Neural progenitor cell (in vitro differentiated cells): ENCODE measurements at regions not wholly inside any gene's neighbourhood (a gene's known extent, or its start where the extent isn't known, plus 50 kb on each side); places are given as distances from the start of the nearest gene placed in this dataset.
A peak's percentile ranks its signal among the peaks of the same experiment; 100 is the strongest.

Experiments used
- DNase-seq: peaks from one replicate; pipeline ENCODE4 v3.0.0-alpha.2; 2016; ENCODE audit warnings: low spot score
- H2AFZ ChIP-seq: fragments of 200-600 bp; sonication (generic); replicated peaks from 2 replicates; pipeline ENCODE4 v1.6.1; 2016; ENCODE audit warnings: antibody characterized with exemption
- H3F3A ChIP-seq: fragments of 200-600 bp; sonication (generic); 2 replicates; pipeline ENCODE4 v1.6.1; 2016; ENCODE audit warnings: antibody characterized with exemption, low read depth
- H3K27ac ChIP-seq: fragments of 200-600 bp; sonication (generic); 2 replicates; pipeline ENCODE4 v1.5.1; 2016; ENCODE audit warnings: mild to moderate bottlenecking
- H3K27me3 ChIP-seq: fragments of 200-600 bp; sonication (generic); 2 replicates; pipeline ENCODE4 v1.6.1; 2016; ENCODE audit warnings: mild to moderate bottlenecking, moderate library complexity
- H3K36me3 ChIP-seq: fragments of 200-600 bp; sonication (generic); 2 replicates; pipeline ENCODE4 v1.5.1; 2016
- H3K4me1 ChIP-seq: fragments of 200-600 bp; sonication (generic); 2 replicates; pipeline ENCODE4 v1.6.1; 2016; ENCODE audit warnings: mixed run types
- H3K4me2 ChIP-seq: fragments of 200-600 bp; sonication (generic); 2 replicates; pipeline ENCODE4 v1.6.1; 2016
- H3K4me3 ChIP-seq: fragments of 200-600 bp; sonication (generic); 2 replicates; pipeline ENCODE4 v1.5.1; 2016
- H3K79me2 ChIP-seq: fragments of 200-600 bp; sonication (generic); 2 replicates; pipeline ENCODE4 v1.6.1; 2016; ENCODE audit warnings: low read depth
- H3K9ac ChIP-seq: fragments of 200-600 bp; sonication (generic); 2 replicates; pipeline ENCODE4 v1.6.1; 2016
- H3K9me3 ChIP-seq: fragments of 200-600 bp; sonication (generic); 2 replicates; pipeline ENCODE4 v1.5.1; 2016; ENCODE audit warnings: low read depth
- H4K20me1 ChIP-seq: fragments of 200-600 bp; sonication (generic); 2 replicates; pipeline ENCODE4 v1.6.1; 2016; ENCODE audit warnings: low read depth
- H3K27ac Mint-ChIP-seq: 3 replicates; pipeline ENCODE4 v1.8.0; 2021; ENCODE audit warnings: mixed read lengths
- H3K27me3 Mint-ChIP-seq: 2 replicates; pipeline ENCODE4 v1.8.0; 2022; ENCODE audit warnings: low read depth, mild to moderate bottlenecking, inconsistent platforms, moderate library complexity, mixed read lengths; ENCODE audit not compliant: insufficient read depth
- H3K36me3 Mint-ChIP-seq: 3 replicates; pipeline ENCODE4 v1.8.0; 2021; ENCODE audit warnings: mixed read lengths
- H3K4me1 Mint-ChIP-seq: 3 replicates; pipeline ENCODE4 v1.8.0; 2021; ENCODE audit warnings: mixed read lengths
- H3K4me3 Mint-ChIP-seq: 3 replicates; pipeline ENCODE4 v1.8.0; 2021; ENCODE audit warnings: mild to moderate bottlenecking, moderate library complexity, mixed read lengths
- H3K9me3 Mint-ChIP-seq: 3 replicates; pipeline ENCODE4 v1.8.0; 2020; ENCODE audit warnings: mixed read lengths
- CTCF ChIP-seq: fragments of 200-600 bp; sonication (generic); IDR thresholded peaks from 2 replicates; pipeline ENCODE4 v1.5.1; 2017; ENCODE audit warnings: antibody characterized with exemption, mild to moderate bottlenecking
- EZH2 ChIP-seq: fragments of 200-600 bp; sonication (generic); IDR thresholded peaks from 2 replicates; pipeline ENCODE4 v1.6.1; 2017; ENCODE audit warnings: antibody characterized with exemption, mild to moderate bottlenecking, moderate library complexity
- EZH2phosphoT487 ChIP-seq: fragments of 200-600 bp; sonication (generic); IDR thresholded peaks from 2 replicates; pipeline ENCODE4 v1.6.1; 2017; ENCODE audit warnings: antibody characterized with exemption

- Histone ChIP-seq H3K4me1 (peaks cover 18% of the 10 kb centered on the region), H2AFZ (no peak overlapping the region), H3K9ac (no peak overlapping the region), H3K36me3 (no peaks in the 10 kb centered on the region), H3K27me3 (no peaks in the 10 kb centered on the region), H3K4me2 (peak overlapping the region; percentile 22), H3K4me3 (no peak overlapping the region), H3F3A (peaks cover 13% of the 10 kb centered on the region), H4K20me1 (no peaks in the 10 kb centered on the region), H3K27ac (no peak overlapping the region), H3K9me3 (peaks cover 8% of the 10 kb centered on the region), H3K79me2 (no peaks in the 10 kb centered on the region)
- TF ChIP-seq EZH2 (no peak), CTCF (no peak), EZH2phosphoT487 (no peak)
- H3K27ac Mint-ChIP-seq: no peak overlapping the region
- peaks cover 14% of the 10 kb centered on the region for H3K27me3 Mint-ChIP-seq
- DNase-seq: peak; percentile 71
- peaks cover 29% of the 10 kb centered on the region for H3K4me1 Mint-ChIP-seq
- peaks cover 17% of the 10 kb centered on the region for H3K9me3 Mint-ChIP-seq
- H3K4me3 Mint-ChIP-seq: no peak overlapping the region
- no peaks in the 10 kb centered on the region for H3K36me3 Mint-ChIP-seq
These were observed 599.4 kb upstream of the CDH5 start for GRCh38 chr16:65767125-65767524.

- H3K4me3 ChIP-seq: no peak overlapping the region
- DNase-seq: no peak
- no peaks in the 10 kb centered on the region for H4K20me1 ChIP-seq
- H3K9ac ChIP-seq: no peak overlapping the region
- H3K27ac Mint-ChIP-seq: no peak overlapping the region
- H3K27me3 ChIP-seq: no peaks in the 10 kb centered on the region
- no peak overlapping the region for H3K4me3 Mint-ChIP-seq
- H3K27me3 Mint-ChIP-seq: no peaks in the 10 kb centered on the region
- peaks cover 26% of the 10 kb centered on the region for H3K4me1 ChIP-seq
- peaks cover 21% of the 10 kb centered on the region for H3K4me1 Mint-ChIP-seq
- no peaks in the 10 kb centered on the region for H3K36me3 ChIP-seq
- H3F3A ChIP-seq: peaks cover 13% of the 10 kb centered on the region
- H3K27ac ChIP-seq: no peak overlapping the region
- H3K9me3 ChIP-seq: no peaks in the 10 kb centered on the region
- H2AFZ ChIP-seq: no peak overlapping the region
- no peak overlapping the region for H3K4me2 ChIP-seq
- H3K9me3 Mint-ChIP-seq: peaks cover 5% of the 10 kb centered on the region
- H3K36me3 Mint-ChIP-seq: no peaks in the 10 kb centered on the region
- TF ChIP-seq EZH2phosphoT487: no peak
- no peak for TF ChIP-seq EZH2
- no peak for TF ChIP-seq CTCF
- no peaks in the 10 kb centered on the region for H3K79me2 ChIP-seq
These were observed 602.7 kb upstream of the CDH5 start for GRCh38 chr16:65763640-65764305.

GRCh38 chr16:65760874-65761273 lies 605.6 kb upstream of the CDH5 start:
- H3K27ac ChIP-seq: no peak overlapping the region
- H3K4me3 ChIP-seq: no peak overlapping the region
- H3K27me3 ChIP-seq: no peaks in the 10 kb centered on the region
- no peaks in the 10 kb centered on the region for H3K79me2 ChIP-seq
- H2AFZ ChIP-seq: no peak overlapping the region
- H3K27me3 Mint-ChIP-seq: no peaks in the 10 kb centered on the region
- no peaks in the 10 kb centered on the region for H3F3A ChIP-seq
- TF ChIP-seq EZH2phosphoT487 (no peak), CTCF (no peak), EZH2 (no peak)
- peaks cover 3% of the 10 kb centered on the region for H3K9me3 Mint-ChIP-seq
- no peak overlapping the region for H3K9ac ChIP-seq
- no peaks in the 10 kb centered on the region for H3K36me3 ChIP-seq
- peaks cover 10% of the 10 kb centered on the region for H3K4me1 ChIP-seq
- no peak overlapping the region for H3K27ac Mint-ChIP-seq
- no peaks in the 10 kb centered on the region for H4K20me1 ChIP-seq
- DNase-seq: no peak
- peaks cover 8% of the 10 kb centered on the region for H3K4me1 Mint-ChIP-seq
- no peak overlapping the region for H3K4me2 ChIP-seq
- no peaks in the 10 kb centered on the region for H3K9me3 ChIP-seq
- H3K36me3 Mint-ChIP-seq: no peaks in the 10 kb centered on the region
- H3K4me3 Mint-ChIP-seq: no peak overlapping the region
